HepG2 (cell line): ENCODE measurements at regions not wholly inside any gene's neighbourhood (a gene's known extent, or its start where the extent isn't known, plus 50 kb on each side); places are given as distances from the start of the nearest gene placed in this dataset.

ENCODE experiments used
- ATF3 ChIP-seq: sonication (generic); formaldehyde crosslinking; IDR thresholded peaks from 2 replicates; pipeline ENCODE4 v1.4.0; 2020; ENCODE audit warnings: missing genetic modification reagents
- ATRX ChIP-seq: sonication (generic); formaldehyde crosslinking; IDR thresholded peaks from 2 replicates; pipeline ENCODE4 v1.4.0; 2020; ENCODE audit warnings: missing genetic modification reagents, borderline replicate concordance
- CBX1 ChIP-seq: IDR thresholded peaks from one replicate; pipeline ENCODE4 v1.6.1; 2016; ENCODE audit warnings: antibody characterized with exemption, low read depth
- FOXA3 ChIP-seq: IDR thresholded peaks from 2 replicates; pipeline ENCODE4 v1.6.1; 2016; ENCODE audit warnings: missing genetic modification reagents, missing compliant biosample characterization
- GATAD1 ChIP-seq: IDR thresholded peaks from 2 replicates; pipeline ENCODE4 v1.6.1; 2016; ENCODE audit warnings: missing genetic modification reagents, missing compliant biosample characterization
- KAT2B ChIP-seq: fragments of 150-350 bp; IDR thresholded peaks from 2 replicates; pipeline ENCODE4 v1.6.1; 2014; ENCODE audit warnings: low read depth, low read length, borderline replicate concordance
- NR2F2 ChIP-seq: IDR thresholded peaks from 2 replicates; pipeline ENCODE4 v1.6.1; 2012; ENCODE audit warnings: low read depth, inconsistent platforms, borderline replicate concordance
- POGZ ChIP-seq: sonication (generic); formaldehyde crosslinking; IDR thresholded peaks from 2 replicates; pipeline ENCODE4 v1.4.0; 2020; ENCODE audit warnings: mild to moderate bottlenecking, missing genetic modification reagents
- SMAD9 ChIP-seq: sonication (generic); formaldehyde crosslinking; IDR thresholded peaks from 2 replicates; pipeline ENCODE4 v1.5.1; 2020; ENCODE audit warnings: mild to moderate bottlenecking, missing genetic modification reagents
- TEF ChIP-seq: sonication (generic); formaldehyde crosslinking; IDR thresholded peaks from 2 replicates; pipeline ENCODE4 v1.5.0; 2020; ENCODE audit warnings: missing genetic modification reagents
- ZFP91 ChIP-seq: sonication (generic); formaldehyde crosslinking; IDR thresholded peaks from 2 replicates; pipeline ENCODE4 v1.9.0; 2022; ENCODE audit warnings: missing genetic modification reagents, mild to moderate bottlenecking, borderline replicate concordance
- ZFX ChIP-seq: sonication (generic); formaldehyde crosslinking; IDR thresholded peaks from 2 replicates; pipeline ENCODE4 v1.4.0; 2020; ENCODE audit warnings: mild to moderate bottlenecking, low read depth, missing genetic modification reagents, moderate library complexity
- ZNF124 ChIP-seq: sonication (generic); formaldehyde crosslinking; IDR thresholded peaks from 2 replicates; pipeline ENCODE4 v1.4.0; 2020; ENCODE audit warnings: missing genetic modification reagents
- ZNF180 ChIP-seq: sonication (generic); formaldehyde crosslinking; IDR thresholded peaks from 2 replicates; pipeline ENCODE4 v1.4.0; 2020; ENCODE audit warnings: low read depth, missing genetic modification reagents, borderline replicate concordance
- ZNF501 ChIP-seq: sonication (generic); formaldehyde crosslinking; IDR thresholded peaks from 2 replicates; pipeline ENCODE4 v1.5.1; 2020; ENCODE audit warnings: mild to moderate bottlenecking, moderate library complexity, missing genetic modification reagents
- ZNF616 ChIP-seq: sonication (generic); formaldehyde crosslinking; IDR thresholded peaks from 2 replicates; pipeline ENCODE4 v1.5.0; 2020; ENCODE audit warnings: low read depth, mild to moderate bottlenecking, missing genetic modification reagents
- ZNF652 ChIP-seq: IDR thresholded peaks from 2 replicates; pipeline ENCODE4 v1.6.1; 2016; ENCODE audit warnings: low read depth, borderline replicate concordance
- ZNF878 ChIP-seq: sonication (generic); formaldehyde crosslinking; IDR thresholded peaks from 2 replicates; pipeline ENCODE4 v1.8.1; 2023; ENCODE audit warnings: mild to moderate bottlenecking, missing genetic modification reagents, moderate library complexity

GRCh38 chr2:100660851-100661584 lies 98.2 kb downstream of the PDCL3 start (continued):
- TF ChIP-seq ZFX, result no peak
- TF ChIP-seq ZNF616, result no peak
- TF ChIP-seq FOXA3 (CRISPR knock-in tag), result no peak
- TF ChIP-seq ATF3 (CRISPR knock-in tag), result no peak
- no peak for TF ChIP-seq ZNF652 (CRISPR knock-in tag)
- no peak for TF ChIP-seq ZNF878 (CRISPR knock-in tag)
- no peak for TF ChIP-seq ZNF180 (CRISPR knock-in tag)
- TF ChIP-seq NR2F2, result no peak
- TF ChIP-seq TEF (CRISPR knock-in tag), result no peak
- no peak for TF ChIP-seq KAT2B
- TF ChIP-seq SMAD9 (CRISPR knock-in tag), result no peak
- TF ChIP-seq CBX1, result no peak
- TF ChIP-seq ZNF124, result no peak
- TF ChIP-seq ZNF501, result no peak
- TF ChIP-seq POGZ (CRISPR knock-in tag), result no peak
- no peak for TF ChIP-seq ATRX
- TF ChIP-seq GATAD1 (CRISPR knock-in tag), result no peak
- no peak for TF ChIP-seq ZFP91 (CRISPR knock-in tag)
- TF ChIP-seq, all 625 proteins: peak for 0
